Ovary (tissue), 3 donors: ENCODE measurements at regions not wholly inside any gene's neighbourhood (a gene's known extent, or its start where the extent isn't known, plus 50 kb on each side); places are given as distances from the start of the nearest gene placed in this dataset.
"Not testable (repeated sequence)": the region's sequence is repeated elsewhere in the genome, so short reads cannot be mapped to it uniquely, and the experiment has no call there.

ENCODE experiments used
- POLR2A ChIP-seq: fragments of 450-650 bp; IDR thresholded peaks from one replicate; pipeline ENCODE4 v1.6.1; 2017; ENCODE audit warnings: antibody characterized with exemption, mild to moderate bottlenecking, moderate library complexity
- TF ChIP-seq, protein P1 (sequence below), 3 donors: fragments of 450-650 bp in 2 of 3; fragments of 200-600 bp in 1 of 3; IDR thresholded peaks; one replicate each; pipeline versions ENCODE4 v1.5.1 to v1.8.0; 2016 to 2022; ENCODE audit warnings: antibody characterized with exemption in 3 of 3, mild to moderate bottlenecking in 1 of 3
- donor health status: DM: no; HTN: no; CAD: no.

DNA sequence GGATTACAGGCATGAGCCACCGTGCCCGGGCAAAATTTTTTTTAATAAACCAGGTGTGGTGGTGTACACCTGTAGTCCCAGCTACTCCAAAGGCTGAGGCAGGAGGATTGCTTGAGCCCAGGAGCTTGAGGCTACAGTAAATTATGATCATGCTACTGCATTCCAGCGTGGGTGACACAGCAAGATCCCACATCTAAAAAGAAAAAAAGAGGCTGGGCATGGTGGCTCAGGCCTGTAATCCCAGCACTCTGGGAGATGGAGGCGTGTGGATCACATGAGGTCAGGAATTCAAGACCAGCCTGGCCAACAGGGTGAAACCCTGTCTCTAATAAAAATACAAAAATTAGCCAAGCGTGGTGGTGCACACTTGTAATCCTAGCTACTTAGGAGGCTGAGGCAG, 125.6 kb downstream of the ZNF281 start:
- TF ChIP-seq, protein P1, sequence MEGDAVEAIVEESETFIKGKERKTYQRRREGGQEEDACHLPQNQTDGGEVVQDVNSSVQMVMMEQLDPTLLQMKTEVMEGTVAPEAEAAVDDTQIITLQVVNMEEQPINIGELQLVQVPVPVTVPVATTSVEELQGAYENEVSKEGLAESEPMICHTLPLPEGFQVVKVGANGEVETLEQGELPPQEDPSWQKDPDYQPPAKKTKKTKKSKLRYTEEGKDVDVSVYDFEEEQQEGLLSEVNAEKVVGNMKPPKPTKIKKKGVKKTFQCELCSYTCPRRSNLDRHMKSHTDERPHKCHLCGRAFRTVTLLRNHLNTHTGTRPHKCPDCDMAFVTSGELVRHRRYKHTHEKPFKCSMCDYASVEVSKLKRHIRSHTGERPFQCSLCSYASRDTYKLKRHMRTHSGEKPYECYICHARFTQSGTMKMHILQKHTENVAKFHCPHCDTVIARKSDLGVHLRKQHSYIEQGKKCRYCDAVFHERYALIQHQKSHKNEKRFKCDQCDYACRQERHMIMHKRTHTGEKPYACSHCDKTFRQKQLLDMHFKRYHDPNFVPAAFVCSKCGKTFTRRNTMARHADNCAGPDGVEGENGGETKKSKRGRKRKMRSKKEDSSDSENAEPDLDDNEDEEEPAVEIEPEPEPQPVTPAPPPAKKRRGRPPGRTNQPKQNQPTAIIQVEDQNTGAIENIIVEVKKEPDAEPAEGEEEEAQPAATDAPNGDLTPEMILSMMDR (IDR thresholded peaks at IDR 0.05), result not testable (repeated sequence)
- TF ChIP-seq POLR2A, result not testable (repeated sequence)
